B cell (primary cell): ENCODE measurements at regions not wholly inside any gene's neighbourhood (a gene's known extent, or its start where the extent isn't known, plus 50 kb on each side); places are given as distances from the start of the nearest gene placed in this dataset.

Source experiments
- CTCF ChIP-seq: fragments of 200-600 bp; IDR thresholded peaks from one replicate; pipeline ENCODE4 v1.8.0; 2022; ENCODE audit warnings: antibody characterized with exemption, mild to moderate bottlenecking
- EZH2 ChIP-seq: IDR thresholded peaks from 2 replicates; pipeline ENCODE4 v1.6.1; 2012; ENCODE audit warnings: borderline replicate concordance, low read depth, mild to moderate bottlenecking, moderate library complexity, low read length; ENCODE audit not compliant: insufficient read depth, poor library complexity, severe bottlenecking

- TF ChIP-seq CTCF (no peak), EZH2 (no peak)
These were observed 54.8 kb upstream of the CCDC167 start for GRCh38 chr6:37554480-37554819.
